Neural crest cell (in vitro differentiated cells): ENCODE measurements at regions not wholly inside any gene's neighbourhood (a gene's known extent, or its start where the extent isn't known, plus 50 kb on each side); places are given as distances from the start of the nearest gene placed in this dataset.

Source experiments
- DNase-seq: peaks from one replicate; pipeline ENCODE4 v3.0.0; 2021; ENCODE audit warnings: low read depth, mixed read lengths, low spot score
- H3K27ac Mint-ChIP-seq: one replicate; pipeline ENCODE4 v1.8.0; 2021; ENCODE audit warnings: mild to moderate bottlenecking, mixed read lengths; ENCODE audit not compliant: unreplicated experiment
- H3K27me3 Mint-ChIP-seq: 2 replicates; pipeline ENCODE4 v1.8.0; 2021; ENCODE audit warnings: low read depth, mild to moderate bottlenecking, mixed read lengths
- H3K36me3 Mint-ChIP-seq: 2 replicates; pipeline ENCODE4 v1.8.0; 2021; ENCODE audit warnings: low read depth, mild to moderate bottlenecking, mixed read lengths
- H3K4me1 Mint-ChIP-seq: 2 replicates; pipeline ENCODE4 v1.8.0; 2021; ENCODE audit warnings: mixed read lengths
- H3K4me3 Mint-ChIP-seq: one replicate; pipeline ENCODE4 v1.8.0; 2021; ENCODE audit warnings: mild to moderate bottlenecking, mixed read lengths
- H3K9me3 Mint-ChIP-seq: 2 replicates; pipeline ENCODE4 v1.8.0; 2021; ENCODE audit warnings: mixed read lengths
- CTCF ChIP-seq: fragments of 200-600 bp; sonication (generic); conservative IDR thresholded peaks from 2 replicates; pipeline ENCODE4 v1.5.0; 2021; ENCODE audit warnings: antibody characterized with exemption, mild to moderate bottlenecking

GRCh38 chr12:98424726-98425401 is 90.5 kb upstream of the TMPO start:
- no peak overlapping the region for H3K27ac Mint-ChIP-seq
- no peaks in the 10 kb centered on the region for H3K27me3 Mint-ChIP-seq
- H3K9me3 Mint-ChIP-seq, result no peaks in the 10 kb centered on the region
- no peaks in the 10 kb centered on the region for H3K4me1 Mint-ChIP-seq
- DNase-seq, result peak; percentile 47
- no peaks in the 10 kb centered on the region for H3K36me3 Mint-ChIP-seq
- peak; percentile 85 for TF ChIP-seq CTCF
- no peak overlapping the region for H3K4me3 Mint-ChIP-seq

DNA sequence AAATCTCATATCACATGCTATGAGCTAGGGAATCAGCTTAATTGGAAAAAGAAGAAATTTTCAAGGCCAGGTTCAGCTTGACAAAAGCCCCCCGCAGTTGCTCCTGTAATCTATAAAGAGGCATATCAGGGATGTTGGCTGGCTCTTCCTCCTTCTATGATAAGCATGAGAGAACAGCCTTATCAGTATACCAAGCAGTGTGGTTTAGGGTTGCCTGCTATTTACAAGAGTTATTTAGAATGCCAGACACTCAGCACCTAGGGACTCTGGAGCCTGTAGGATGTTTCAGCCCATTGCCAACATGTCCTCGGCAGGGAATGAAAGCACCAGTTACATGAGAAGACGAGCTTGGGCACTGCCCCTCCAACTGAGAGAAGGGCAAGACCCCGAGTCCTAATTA is 89.5 kb upstream of the TMPO start:
- Mint-ChIP-seq H3K4me1 (no peaks in the 10 kb centered on the region), H3K4me3 (no peak overlapping the region), H3K27ac (no peak overlapping the region), H3K27me3 (no peaks in the 10 kb centered on the region), H3K9me3 (no peaks in the 10 kb centered on the region), H3K36me3 (no peaks in the 10 kb centered on the region)
- no peak for DNase-seq
- TF ChIP-seq CTCF, result no peak

GRCh38 chr12:98431089-98431488 is 84.3 kb upstream of the TMPO start:
- H3K4me3 Mint-ChIP-seq, result no peak overlapping the region
- H3K9me3 Mint-ChIP-seq, result peaks cover 18% of the 10 kb centered on the region
- H3K27ac Mint-ChIP-seq, result no peak overlapping the region
- no peak for DNase-seq
- no peak for TF ChIP-seq CTCF
- no peaks in the 10 kb centered on the region for H3K36me3 Mint-ChIP-seq
- no peaks in the 10 kb centered on the region for H3K27me3 Mint-ChIP-seq
- H3K4me1 Mint-ChIP-seq, result no peaks in the 10 kb centered on the region

DNA sequence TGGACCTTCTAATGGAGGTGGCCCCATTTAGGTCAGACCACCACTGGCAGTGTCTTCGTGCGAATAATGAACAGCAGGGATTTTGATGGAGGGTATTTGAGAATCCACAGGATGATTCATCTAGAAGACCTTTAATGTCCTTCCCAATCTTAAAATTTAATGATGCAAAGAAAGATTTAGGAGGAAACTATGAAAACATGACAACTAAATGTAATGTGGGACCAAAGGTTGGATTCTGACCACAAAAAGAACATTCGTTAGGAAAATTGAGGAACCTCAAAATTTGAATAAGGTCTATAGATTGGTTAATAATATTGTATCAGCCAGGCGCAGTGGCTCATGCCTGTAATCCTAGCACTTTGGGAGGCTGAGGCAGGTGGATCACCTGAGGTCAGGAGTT is 78.2 kb upstream of the TMPO start:
- TF ChIP-seq CTCF, result no peak
- no peak for DNase-seq
- no peaks in the 10 kb centered on the region for H3K36me3 Mint-ChIP-seq
- no peak overlapping the region for H3K4me3 Mint-ChIP-seq
- H3K27ac Mint-ChIP-seq, result no peak overlapping the region
- H3K27me3 Mint-ChIP-seq, result no peaks in the 10 kb centered on the region
- peaks cover 10% of the 10 kb centered on the region for H3K9me3 Mint-ChIP-seq
- H3K4me1 Mint-ChIP-seq, result peaks cover 9% of the 10 kb centered on the region

- Mint-ChIP-seq H3K27me3 (no peaks in the 10 kb centered on the region), H3K9me3 (peaks cover 10% of the 10 kb centered on the region), H3K27ac (no peak overlapping the region), H3K4me1 (peaks cover 9% of the 10 kb centered on the region), H3K4me3 (no peak overlapping the region), H3K36me3 (no peaks in the 10 kb centered on the region)
- no peak for TF ChIP-seq CTCF
- no peak for DNase-seq
Measured at GRCh38 chr12:98437806-98438595, 77.4 kb upstream of the TMPO start.
